Small intestine (tissue), 7 donors: ENCODE measurements at regions not wholly inside any gene's neighbourhood (a gene's known extent, or its start where the extent isn't known, plus 50 kb on each side); places are given as distances from the start of the nearest gene placed in this dataset.
"Not testable (repeated sequence)": the region's sequence is repeated elsewhere in the genome, so short reads cannot be mapped to it uniquely, and the experiment has no call there.

Experiments
- DNase-seq, 2 donors: peaks; one replicate each; pipeline versions ENCODE4 v3.0.0 to v3.0.0-alpha.2; 2013
- FAIRE-seq: peaks from 2 replicates; lab custom pipeline; 2012; peaks lifted over from hg19 to GRCh38; lab: Jason Lieb, UNC
- H3K27ac ChIP-seq, 3 donors: one replicate each; pipeline ENCODE4 v1.5.1; 2013; ENCODE audit warnings: low read length in 2 of 3, mild to moderate bottlenecking in 2 of 3, control low read depth in 1 of 3, inconsistent platforms in 1 of 3, low read depth in 1 of 3, moderate library complexity in 1 of 3
- H3K27me3 ChIP-seq, 3 donors: one replicate each; pipeline ENCODE4 v1.6.1; 2013; ENCODE audit warnings: low read length in 3 of 3, inconsistent platforms in 1 of 3; ENCODE audit not compliant: control insufficient read depth in 3 of 3, insufficient read depth in 3 of 3
- H3K36me3 ChIP-seq, 3 donors: one replicate each; pipeline ENCODE4 v1.6.1; 2013; ENCODE audit warnings: low read length in 3 of 3, inconsistent platforms in 1 of 3, low read depth in 1 of 3, mild to moderate bottlenecking in 1 of 3, moderate library complexity in 1 of 3; ENCODE audit not compliant: control insufficient read depth in 3 of 3, insufficient read depth in 2 of 3
- H3K4me1 ChIP-seq, 3 donors: one replicate each; pipeline ENCODE4 v1.6.1; 2013; ENCODE audit warnings: low read length in 2 of 3, inconsistent platforms in 1 of 3, low read depth in 1 of 3, mild to moderate bottlenecking in 1 of 3, moderate library complexity in 1 of 3; ENCODE audit not compliant: control insufficient read depth in 3 of 3, insufficient read depth in 2 of 3
- H3K4me3 ChIP-seq, 3 donors: one replicate each; pipeline ENCODE4 v1.5.1; 2013; ENCODE audit warnings: low read length in 3 of 3, control low read depth in 1 of 3, inconsistent platforms in 1 of 3, low read depth in 1 of 3, mild to moderate bottlenecking in 1 of 3, moderate library complexity in 1 of 3
- H3K9me3 ChIP-seq, 2 donors: one replicate each; pipeline ENCODE4 v1.6.1; 2013; ENCODE audit warnings: low read depth in 1 of 2, low read length in 1 of 2; ENCODE audit not compliant: control insufficient read depth in 2 of 2, insufficient read depth in 1 of 2
- WGBS, 3 donors: extraction: QIAGEN DNeasy Blood & Tissue Kit; methylation state at CpG; one replicate each; pipeline ENCODE4 v1.1.7; 2013; 5-methylcytosine and 5-hydroxymethylcytosine counted together
- donor health status: healthy with polysubstance abuse.
- donor health status: control.
- donor health status: control.
- donor health status: Bipolar disorder and iron deficiency.
- donor health status: healthy.

- not testable (repeated sequence) for H3K27ac ChIP-seq, H3K4me3 ChIP-seq, H3K36me3 ChIP-seq, H3K4me1 ChIP-seq, H3K27me3 ChIP-seq, FAIRE-seq, H3K9me3 ChIP-seq, DNase-seq
- WGBS, 3 donors = 58 to 92% (median 67%) methylated on average over 1 of the region's 1 CpG
These were observed 744.2 kb upstream of the CDH18 start for GRCh38 chr5:20732223-20732622.

GRCh38 chr5:20721286-20721685 is 733.3 kb upstream of the CDH18 start:
- not testable (repeated sequence) for H3K4me1 ChIP-seq, DNase-seq, H3K4me3 ChIP-seq, H3K27ac ChIP-seq, FAIRE-seq, H3K27me3 ChIP-seq, H3K36me3 ChIP-seq, H3K9me3 ChIP-seq
- WGBS, 3 donors = 72 to 88% (median 80%) methylated on average over 2 to 3 of the region's 3 CpGs

- not testable (repeated sequence) for H3K27me3 ChIP-seq, H3K27ac ChIP-seq, H3K36me3 ChIP-seq, H3K4me3 ChIP-seq, H3K4me1 ChIP-seq, DNase-seq, H3K9me3 ChIP-seq
- FAIRE-seq = peak; percentile 39
- 73 to 83% (median 80%) methylated on average over 3 to 4 of the region's 4 CpGs for WGBS, 3 donors
These were observed 723.6 kb upstream of the CDH18 start for GRCh38 chr5:20711520-20712155.

GRCh38 chr5:20707634-20708033 is 719.6 kb upstream of the CDH18 start:
- 80 to 91% (median 82%) methylated on average over 5 of the region's 5 CpGs for WGBS, 3 donors
- not testable (repeated sequence) for H3K4me3 ChIP-seq, H3K4me1 ChIP-seq, DNase-seq, FAIRE-seq, H3K9me3 ChIP-seq, H3K36me3 ChIP-seq, H3K27ac ChIP-seq, H3K27me3 ChIP-seq

- H3K27ac ChIP-seq = no peak overlapping the region
- FAIRE-seq (no peak), DNase-seq (no peak)
- no peaks in the 10 kb centered on the region for H3K27me3 ChIP-seq
- H3K9me3 ChIP-seq = no peaks in the 10 kb centered on the region
- H3K4me1 ChIP-seq = no peaks in the 10 kb centered on the region
- WGBS, 3 donors = 42 to 56% (median 44%) methylated on average over 2 of the region's 2 CpGs
- no peaks in the 10 kb centered on the region for H3K36me3 ChIP-seq
- no peak overlapping the region for H3K4me3 ChIP-seq
These were observed 706.1 kb upstream of the CDH18 start for GRCh38 chr5:20694121-20694520.

GRCh38 chr5:20692913-20693312 is 704.9 kb upstream of the CDH18 start:
- no peaks in the 10 kb centered on the region for H3K9me3 ChIP-seq
- H3K4me3 ChIP-seq = no peak overlapping the region
- H3K36me3 ChIP-seq = no peaks in the 10 kb centered on the region
- WGBS, 3 donors = 69 to 87% (median 73%) methylated on average over 1 of the region's 1 CpG
- no peaks in the 10 kb centered on the region for H3K4me1 ChIP-seq
- no peak overlapping the region for H3K27ac ChIP-seq
- FAIRE-seq (no peak), DNase-seq (no peak)
- H3K27me3 ChIP-seq = no peaks in the 10 kb centered on the region

GRCh38 chr5:20683241-20683940 is 695.4 kb upstream of the CDH18 start:
- no peak for DNase-seq
- H3K27me3 ChIP-seq = no peaks in the 10 kb centered on the region

GRCh38 chr5:20680718-20681302 is 692.8 kb upstream of the CDH18 start:
- DNase-seq = no peak
- no peaks in the 10 kb centered on the region for H3K36me3 ChIP-seq
- no peak overlapping the region for H3K27ac ChIP-seq
- H3K4me3 ChIP-seq = no peak overlapping the region
- peaks cover 0 to 1% of the 10 kb centered on the region in 2 donors for H3K9me3 ChIP-seq
- no peaks in the 10 kb centered on the region for H3K27me3 ChIP-seq
- no peaks in the 10 kb centered on the region for H3K4me1 ChIP-seq
- 54 to 64% (median 62%) methylated on average over 5 of the region's 5 CpGs for WGBS, 3 donors
- no peak for FAIRE-seq

More at GRCh38 chr5:20683241-20683940, 695.4 kb upstream of the CDH18 start:
- H3K27ac ChIP-seq = no peak overlapping the region
- no peak for FAIRE-seq
- H3K9me3 ChIP-seq = peaks cover 0 to 1% of the 10 kb centered on the region in 2 donors
- no peaks in the 10 kb centered on the region for H3K4me1 ChIP-seq
- H3K36me3 ChIP-seq = no peaks in the 10 kb centered on the region
- H3K4me3 ChIP-seq = no peak overlapping the region
- 77 to 87% (median 85%) methylated on average over 5 of the region's 5 CpGs for WGBS, 3 donors
